Stimulated activated CD8-positive, alpha-beta memory T cell treated with anti-CD3 and anti-CD28 coated beads, Interleukin-4, amount 100 ng/mL, for 48 hours (primary cell): ENCODE measurements at regions not wholly inside any gene's neighbourhood (a gene's known extent, or its start where the extent isn't known, plus 50 kb on each side); places are given as distances from the start of the nearest gene placed in this dataset.

ENCODE experiments used
- DNase-seq: peaks from one replicate; pipeline ENCODE4 v3.0.0-alpha.2; 2020

GRCh38 chr20:7426890-7427496, 513.3 kb downstream of the HAO1 start:
- no peak for DNase-seq

DNA sequence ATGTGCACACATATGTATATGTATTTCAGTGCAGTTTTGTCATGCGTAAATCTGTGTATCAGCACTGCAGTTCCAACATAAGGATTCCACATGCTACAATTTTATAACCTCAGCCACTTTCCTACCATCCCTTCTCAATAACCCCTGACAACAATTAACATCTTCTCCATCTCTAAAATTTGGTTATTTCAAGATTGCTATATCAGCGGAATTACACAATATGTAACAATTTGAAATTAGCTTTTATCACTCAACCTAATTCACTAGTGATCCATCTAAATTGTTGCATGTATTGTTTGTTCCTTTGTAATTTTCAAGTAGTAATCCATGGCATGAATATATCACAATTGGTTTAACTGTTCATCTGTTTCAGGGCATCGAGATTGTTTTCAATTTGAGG, 511.3 kb downstream of the HAO1 start:
- no peak for DNase-seq

- DNase-seq = no peak
These were observed 507.6 kb downstream of the HAO1 start for GRCh38 chr20:7432612-7433011.

DNA sequence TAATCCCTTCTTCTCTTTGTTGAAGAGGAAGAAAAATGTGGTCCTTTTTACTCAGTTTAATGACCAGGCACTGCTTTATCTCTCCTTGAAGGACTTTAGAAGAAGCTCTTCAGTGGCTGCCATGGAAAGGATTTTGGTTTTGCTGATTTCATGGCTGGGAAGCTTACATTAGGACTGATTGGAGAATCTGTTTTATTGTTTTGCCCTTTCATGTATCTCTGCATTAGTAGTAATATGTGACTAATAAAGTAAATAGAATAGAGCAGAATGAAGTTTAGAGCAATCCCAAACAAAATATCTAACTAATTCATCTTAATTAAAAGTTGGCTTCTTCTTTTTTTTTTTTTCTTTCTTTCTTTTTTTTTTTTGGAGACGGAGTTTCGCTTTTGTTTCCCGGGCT, 502.9 kb downstream of the HAO1 start:
- DNase-seq = no peak

DNA sequence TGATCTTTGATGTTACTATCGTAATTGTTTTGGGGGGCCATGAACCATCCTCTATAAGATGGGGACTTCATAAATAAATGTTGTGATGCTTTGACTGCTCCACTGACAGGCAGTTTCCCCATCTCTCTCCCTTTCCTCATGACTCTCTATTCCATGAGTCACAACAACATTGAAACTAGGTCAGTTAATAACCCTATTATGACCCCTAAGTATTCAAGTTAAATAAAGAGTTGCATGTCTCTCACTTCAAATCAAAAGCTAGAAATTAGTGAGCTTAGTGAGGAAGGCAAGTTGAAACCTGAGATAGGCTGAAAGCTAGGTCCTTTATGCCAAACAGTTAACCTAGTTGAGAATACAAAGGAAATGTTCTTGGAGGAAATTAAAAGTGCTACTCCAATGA, 491.0 kb downstream of the HAO1 start:
- no peak for DNase-seq

DNA sequence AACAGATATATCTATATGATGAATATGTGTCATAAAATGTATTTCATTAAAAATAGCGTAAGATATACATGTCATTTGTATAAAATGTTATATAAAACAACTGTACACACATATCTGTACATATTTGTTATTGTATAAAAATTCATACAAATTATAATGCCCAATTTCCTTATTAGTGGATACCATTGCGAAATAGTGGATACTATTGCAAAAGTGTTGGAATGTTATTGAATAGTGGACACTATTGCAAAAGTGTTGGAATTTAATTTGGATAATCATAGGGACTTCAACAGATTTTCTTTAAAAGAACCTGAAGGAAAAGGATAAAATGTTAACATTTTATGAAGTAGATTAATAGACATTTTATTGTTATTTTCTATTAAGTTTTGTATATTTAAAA, 487.4 kb downstream of the HAO1 start:
- DNase-seq = no peak

GRCh38 chr20:7454047-7454446, 486.2 kb downstream of the HAO1 start:
- no peak for DNase-seq

DNA sequence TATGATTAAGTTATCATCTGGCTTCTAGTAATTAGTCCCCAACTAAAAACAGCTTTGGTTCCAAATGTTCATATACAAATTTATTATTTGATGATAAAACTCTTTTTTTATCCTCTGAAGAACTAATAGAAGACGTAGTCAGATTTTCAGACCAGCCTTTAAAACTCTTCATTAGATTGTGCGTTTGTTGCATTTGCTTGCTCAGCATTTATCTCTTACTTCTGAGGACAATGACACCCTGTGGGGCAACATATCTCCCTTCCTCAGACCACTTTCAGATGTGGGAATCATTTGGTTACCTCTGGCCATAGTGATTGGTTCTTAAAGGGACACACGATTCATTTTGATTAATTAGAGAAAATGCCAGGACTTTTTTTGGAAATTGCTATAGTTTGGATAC, 481.8 kb downstream of the HAO1 start:
- DNase-seq = no peak

GRCh38 chr20:7459083-7459482, 481.2 kb downstream of the HAO1 start:
- no peak for DNase-seq

DNA sequence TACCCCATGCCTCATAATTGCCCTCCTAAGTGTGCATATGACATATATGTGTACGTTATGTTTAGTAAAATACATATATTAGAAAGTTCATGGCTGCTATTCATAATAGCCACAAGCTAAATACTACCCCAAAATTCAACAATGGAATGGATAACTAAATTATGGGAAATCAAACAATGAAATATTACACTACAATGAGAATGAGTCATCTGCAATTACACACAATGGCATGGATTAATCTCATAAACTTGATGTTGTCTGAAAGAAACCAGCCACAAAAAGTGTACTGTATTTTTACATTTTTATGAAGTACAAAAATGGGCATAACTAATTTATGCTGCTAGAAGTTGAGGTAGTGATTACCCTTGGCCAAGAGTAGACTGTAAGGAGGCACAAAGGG, 477.0 kb downstream of the HAO1 start:
- DNase-seq = no peak

GRCh38 chr20:7470912-7471311, 469.3 kb downstream of the HAO1 start:
- DNase-seq = no peak

GRCh38 chr20:7490288-7490687, 450.0 kb downstream of the HAO1 start:
- no peak for DNase-seq

DNA sequence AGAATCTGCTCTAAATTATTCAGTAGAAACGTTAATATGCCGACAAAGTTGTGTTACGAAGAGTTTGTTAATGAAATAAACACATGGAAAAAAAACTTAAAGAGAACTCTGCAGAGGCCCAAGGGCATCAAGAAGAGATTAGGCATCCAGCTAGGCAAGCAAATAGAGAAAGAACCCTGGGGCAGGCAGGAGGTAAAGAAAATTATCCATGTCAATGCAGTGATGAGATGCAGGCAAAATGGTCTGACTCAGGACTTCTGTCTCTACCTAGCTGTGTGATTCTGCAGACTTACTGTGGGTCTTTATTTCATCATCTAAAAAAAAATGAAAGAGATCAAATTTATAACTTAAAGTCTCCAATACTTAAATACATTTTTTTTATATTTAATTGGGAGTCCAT, 448.0 kb downstream of the HAO1 start:
- no peak for DNase-seq

GRCh38 chr20:7493311-7493710, 446.9 kb downstream of the HAO1 start:
- DNase-seq = no peak

GRCh38 chr20:7496394-7496991, 443.8 kb downstream of the HAO1 start:
- no peak for DNase-seq

- DNase-seq = no peak
These were observed 442.3 kb downstream of the HAO1 start for GRCh38 chr20:7497985-7498384.

GRCh38 chr20:7499201-7499600, 441.1 kb downstream of the HAO1 start:
- DNase-seq = no peak

DNA sequence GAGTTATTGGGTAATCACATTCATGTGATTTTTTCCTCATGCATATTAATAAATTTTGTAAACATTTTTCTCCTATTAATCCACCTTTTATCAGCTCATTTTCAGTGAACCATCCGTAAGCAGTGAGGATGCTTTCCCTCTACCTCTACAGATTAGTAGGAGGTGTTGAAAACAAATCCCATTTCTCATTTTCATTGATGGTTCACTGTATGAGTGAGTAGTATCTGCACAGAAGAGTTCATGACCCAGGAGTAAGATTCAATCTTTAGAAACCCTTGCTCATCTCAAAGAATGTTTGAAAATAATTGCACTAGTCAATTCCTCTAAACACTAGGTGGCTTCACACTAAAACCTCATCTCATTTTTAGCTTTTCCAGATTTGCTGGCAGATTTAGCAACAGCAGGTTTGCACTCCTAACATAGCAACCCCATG, 440.0 kb downstream of the HAO1 start:
- no peak for DNase-seq

- no peak for DNase-seq
These were observed 436.8 kb downstream of the HAO1 start for GRCh38 chr20:7503501-7503900.

DNA sequence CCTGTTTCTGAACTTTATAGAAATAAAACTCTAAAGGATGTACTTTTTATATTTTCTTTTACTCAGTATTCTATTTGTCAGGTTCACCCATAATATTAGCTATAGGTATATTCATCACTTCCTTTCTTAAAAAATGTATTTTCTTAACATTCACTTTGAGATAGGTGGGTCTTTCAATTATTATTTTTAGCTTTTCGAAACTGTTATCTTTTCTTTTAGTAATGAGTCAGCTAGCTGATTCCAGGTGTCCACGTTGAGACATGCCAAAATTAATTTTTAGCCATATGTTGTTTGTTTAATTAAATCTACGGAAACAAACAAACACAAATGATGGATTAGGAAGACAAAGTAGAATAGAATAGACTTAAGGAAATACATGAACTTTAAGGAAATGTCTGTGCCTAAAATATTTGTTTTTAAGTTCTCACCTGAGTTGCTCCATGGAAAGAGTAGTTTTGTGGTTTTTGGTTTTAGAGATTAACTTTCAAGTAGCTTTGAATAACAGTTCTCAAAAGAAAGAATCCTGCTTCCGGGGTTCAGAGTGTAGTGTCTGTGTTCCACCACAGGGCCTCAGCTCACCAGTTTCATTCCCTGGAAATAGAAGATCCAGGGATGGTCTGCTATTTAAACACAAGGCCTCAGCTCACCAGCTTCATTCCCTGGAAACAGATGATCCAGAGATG, 435.0 kb downstream of the HAO1 start:
- no peak for DNase-seq

DNA sequence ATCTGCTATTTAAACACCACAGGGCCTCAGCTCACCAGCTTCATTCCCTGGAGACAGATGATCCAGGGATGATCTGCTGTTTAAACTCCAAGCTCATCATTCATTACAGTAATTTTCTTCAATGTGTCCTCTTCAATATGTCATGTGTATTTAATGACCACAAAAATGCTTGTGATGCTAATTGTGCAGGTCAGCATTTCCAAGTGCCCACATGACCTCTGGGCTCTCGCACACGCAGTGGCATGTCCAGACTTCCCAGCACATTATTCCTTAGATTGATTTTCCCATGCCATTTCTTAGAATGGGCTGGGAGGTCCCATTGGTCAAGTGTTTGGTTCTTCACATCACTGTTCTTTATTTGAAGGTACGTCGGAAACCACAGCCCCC, 434.4 kb downstream of the HAO1 start:
- no peak for DNase-seq

DNA sequence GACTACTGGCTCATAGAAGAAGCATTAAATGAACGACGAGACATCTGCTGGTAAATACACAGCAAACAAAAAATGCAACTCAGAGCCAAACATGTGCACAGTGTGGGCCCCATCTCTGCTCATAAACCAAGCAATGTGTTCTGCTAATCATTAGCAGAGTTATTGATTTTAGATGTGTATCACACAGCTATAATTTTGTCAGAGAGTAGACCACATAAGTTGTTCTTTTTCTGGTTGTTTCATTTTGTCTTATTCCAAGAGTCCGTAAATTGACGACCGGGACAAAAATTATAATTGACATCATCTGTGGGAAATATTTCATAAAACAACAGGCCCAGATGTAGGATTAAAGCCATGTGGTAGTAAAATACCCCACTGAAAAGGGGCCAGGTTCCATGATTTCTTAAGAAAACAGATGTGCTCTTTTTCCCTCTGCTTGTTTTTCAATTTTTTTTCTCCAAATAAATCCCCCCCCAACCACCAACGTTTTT, 423.6 kb downstream of the HAO1 start:
- no peak for DNase-seq

DNA sequence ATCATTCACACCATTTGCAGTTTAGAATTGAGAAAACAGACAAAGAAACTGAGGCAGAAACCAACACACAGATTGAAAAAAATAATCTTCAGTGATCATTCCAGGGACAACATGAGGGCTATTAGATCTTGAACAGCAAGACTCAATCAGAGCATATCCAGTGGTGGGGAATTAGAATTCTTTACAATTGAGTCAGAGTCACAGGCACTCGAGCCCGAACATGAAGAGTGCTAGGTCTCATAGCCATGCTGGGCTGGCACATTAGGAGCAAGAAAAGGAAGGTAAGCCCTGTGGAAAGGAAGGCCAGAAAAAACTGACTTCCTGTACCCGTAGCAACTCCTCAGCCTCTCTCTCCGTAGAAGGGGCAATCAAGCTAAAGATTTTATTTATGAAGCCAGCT, 419.9 kb downstream of the HAO1 start:
- no peak for DNase-seq

- DNase-seq = no peak
These were observed 417.0 kb downstream of the HAO1 start for GRCh38 chr20:7523288-7523687.

GRCh38 chr20:7540018-7540417, 400.2 kb downstream of the HAO1 start:
- no peak for DNase-seq
